GM10248 (cell line): ENCODE measurements at regions not wholly inside any gene's neighbourhood (a gene's known extent, or its start where the extent isn't known, plus 50 kb on each side); places are given as distances from the start of the nearest gene placed in this dataset.

Experiments used
- CTCF ChIA-PET: fragments of 300-600 bp; sonication (Branson Sonifier 250); formaldehyde crosslinking; extraction: SDS; loops from one replicate; lab custom pipeline; 2021; ENCODE audit warnings: antibody characterized with exemption; lab: Yijun Ruan, JAX
- POLR2A ChIA-PET: fragments of 350-650 bp; sonication (Branson Sonifier 250); formaldehyde crosslinking; extraction: SDS; loops from one replicate; lab custom pipeline; 2020; ENCODE audit warnings: antibody characterized with exemption; lab: Yijun Ruan, JAX
- DNase-seq: peaks from one replicate; pipeline ENCODE4 v3.0.0; 2012; ENCODE audit errors: extremely low spot score
- CTCF ChIP-seq: IDR thresholded peaks from 2 replicates; pipeline ENCODE4 v1.5.1; 2012; ENCODE audit warnings: mild to moderate bottlenecking, low read depth; ENCODE audit errors: extremely low read depth, missing control alignments, control extremely low read depth

- ChIA-PET POLR2A (no interaction called here), CTCF (interaction anchor here (0.7 to 0.8 kb wide), 2 partner anchors 10 to 97 kb away, joined by 3 read pairs; no protein-coding TSS in a partner anchor)
- no peak for TF ChIP-seq CTCF
- DNase-seq = no peak
Measured at GRCh38 chr4:177671387-177671786, 229.2 kb upstream of the AGA start.

GRCh38 chr4:177671845-177672244 is 229.6 kb upstream of the AGA start:
- no peak for TF ChIP-seq CTCF

GRCh38 chr4:177673985-177674489 is 231.8 kb upstream of the AGA start:
- POLR2A ChIA-PET = no interaction called here
- DNase-seq = no peak
- CTCF ChIA-PET = no interaction called here
- TF ChIP-seq CTCF = no peak

More at GRCh38 chr4:177671845-177672244, 229.6 kb upstream of the AGA start:
- CTCF ChIA-PET = no interaction called here
- POLR2A ChIA-PET = no interaction called here
- no peak for DNase-seq

GRCh38 chr4:177680308-177680707 is 238.1 kb upstream of the AGA start:
- CTCF ChIA-PET = no interaction called here
- peak; percentile 12 for DNase-seq
- POLR2A ChIA-PET = no interaction called here
- no peak for TF ChIP-seq CTCF

- no peak for DNase-seq
- ChIA-PET CTCF (interaction anchor here (0.8 kb wide), 1 partner anchor 8 kb away, joined by 3 read pairs; no protein-coding TSS in a partner anchor), POLR2A (no interaction called here)
- TF ChIP-seq CTCF = no peak
Measured at GRCh38 chr4:177681902-177682301, 239.7 kb upstream of the AGA start.

- TF ChIP-seq CTCF = no peak
- ChIA-PET POLR2A (no interaction called here), CTCF (interaction anchor here (1.9 kb wide), 1 partner anchor 23 kb away, joined by 5 read pairs; no protein-coding TSS in a partner anchor)
- DNase-seq = no peak
Measured at GRCh38 chr4:177687117-177687516, 244.9 kb upstream of the AGA start.

- TF ChIP-seq CTCF = no peak
- CTCF ChIA-PET = no interaction called here
- no peak for DNase-seq
- POLR2A ChIA-PET = no interaction called here
Measured at GRCh38 chr4:177692907-177693306, 250.7 kb upstream of the AGA start.
